CD4-positive, alpha-beta T cell treated with Interleukin-17A for 1 hour (primary cell): ENCODE measurements at regions not wholly inside any gene's neighbourhood (a gene's known extent, or its start where the extent isn't known, plus 50 kb on each side); places are given as distances from the start of the nearest gene placed in this dataset.
"Not testable (repeated sequence)": the region's sequence is repeated elsewhere in the genome, so short reads cannot be mapped to it uniquely, and the experiment has no call there.

Source experiments
- DNase-seq: peaks from one replicate; pipeline ENCODE4 v3.0.0-alpha.2; 2020

GRCh38 chr2:122523981-122524380, 768.5 kb downstream of the TSN start:
- no peak for DNase-seq

GRCh38 chr2:122525336-122525735, 769.9 kb downstream of the TSN start:
- DNase-seq: no peak

- DNase-seq: no peak
These were observed 772.6 kb downstream of the TSN start for GRCh38 chr2:122528061-122528460.

- no peak for DNase-seq
These were observed 773.7 kb downstream of the TSN start for GRCh38 chr2:122528958-122529705.

- DNase-seq: no peak
These were observed 775.4 kb downstream of the TSN start for GRCh38 chr2:122530814-122531213.

- no peak for DNase-seq
These were observed 776.0 kb downstream of the TSN start for GRCh38 chr2:122531290-122532071.

- DNase-seq: no peak
These were observed 776.6 kb downstream of the TSN start for GRCh38 chr2:122532072-122532344.

- DNase-seq: no peak
These were observed 777.0 kb downstream of the TSN start for GRCh38 chr2:122532481-122532880.

GRCh38 chr2:122535960-122536505, 780.6 kb downstream of the TSN start:
- no peak for DNase-seq

- no peak for DNase-seq
These were observed 783.9 kb downstream of the TSN start for GRCh38 chr2:122539311-122539710.

GRCh38 chr2:122539920-122540319, 784.5 kb downstream of the TSN start:
- DNase-seq: no peak

- DNase-seq: no peak
These were observed 786.8 kb downstream of the TSN start for GRCh38 chr2:122542236-122542635.

GRCh38 chr2:122542646-122543045, 787.2 kb downstream of the TSN start:
- no peak for DNase-seq

- no peak for DNase-seq
These were observed 788.4 kb downstream of the TSN start for GRCh38 chr2:122543815-122544214.

- DNase-seq: no peak
These were observed 790.4 kb downstream of the TSN start for GRCh38 chr2:122545821-122546220.

GRCh38 chr2:122562775-122563174, 807.3 kb downstream of the TSN start:
- DNase-seq: no peak

- DNase-seq: no peak
These were observed 808.3 kb downstream of the TSN start for GRCh38 chr2:122563781-122564180.

- no peak for DNase-seq
These were observed 809.4 kb downstream of the TSN start for GRCh38 chr2:122564843-122565242.

GRCh38 chr2:122565364-122565763, 809.9 kb downstream of the TSN start:
- no peak for DNase-seq

GRCh38 chr2:122570641-122571040, 815.2 kb downstream of the TSN start:
- DNase-seq: no peak

GRCh38 chr2:122571471-122571870, 816.0 kb downstream of the TSN start:
- not testable (repeated sequence) for DNase-seq

- no peak for DNase-seq
These were observed 819.6 kb downstream of the TSN start for GRCh38 chr2:122575076-122575475.

GRCh38 chr2:122583159-122583917, 827.9 kb downstream of the TSN start:
- DNase-seq: no peak

GRCh38 chr2:122590524-122590923, 835.1 kb downstream of the TSN start:
- DNase-seq: no peak
